HG03520 (cell line): ENCODE measurements at regions not wholly inside any gene's neighbourhood (a gene's known extent, or its start where the extent isn't known, plus 50 kb on each side); places are given as distances from the start of the nearest gene placed in this dataset.

ENCODE experiments used
- ATAC-seq: cut with Tn5 transposase; IDR thresholded peaks from one replicate; pipeline ENCODE4 v1.9.1; 2021; ENCODE audit warnings: mild to moderate bottlenecking, moderate library complexity; ENCODE audit not compliant: unreplicated experiment

GRCh38 chr18:53937037-53937436, 287.4 kb downstream of the MBD2 start:
- peak; percentile 56 for ATAC-seq

- ATAC-seq, result no peak
Observed at GRCh38 chr18:53935803-53936202, 288.7 kb downstream of the MBD2 start.

- no peak for ATAC-seq
Observed at GRCh38 chr18:53935399-53935798, 289.1 kb downstream of the MBD2 start.

- ATAC-seq, result no peak
Observed at GRCh38 chr18:53920312-53921075, 304.0 kb downstream of the MBD2 start.

- no peak for ATAC-seq
Observed at GRCh38 chr18:53918091-53918490, 306.4 kb downstream of the MBD2 start.

GRCh38 chr18:53911200-53911599, 313.3 kb downstream of the MBD2 start:
- ATAC-seq, result no peak

GRCh38 chr18:53909668-53910067, 314.8 kb downstream of the MBD2 start:
- ATAC-seq, result no peak

- ATAC-seq, result no peak
Observed at GRCh38 chr18:53907921-53908320, 316.5 kb downstream of the MBD2 start.

- ATAC-seq, result no peak
Observed at GRCh38 chr18:53906681-53907080, 317.8 kb downstream of the MBD2 start.

GRCh38 chr18:53894675-53895442, 329.6 kb downstream of the MBD2 start:
- ATAC-seq, result no peak

- no peak for ATAC-seq
Observed at GRCh38 chr18:53887447-53887846, 337.0 kb downstream of the MBD2 start.

GRCh38 chr18:53886058-53886457, 338.4 kb downstream of the MBD2 start:
- ATAC-seq, result no peak

- no peak for ATAC-seq
Observed at GRCh38 chr18:53883771-53884170, 340.7 kb downstream of the MBD2 start.

- ATAC-seq, result no peak
Observed at GRCh38 chr18:53874103-53874502, 350.4 kb downstream of the MBD2 start.

GRCh38 chr18:53864770-53865169, 359.7 kb downstream of the MBD2 start:
- ATAC-seq, result no peak

GRCh38 chr18:53862921-53863320, 361.5 kb downstream of the MBD2 start:
- no peak for ATAC-seq

GRCh38 chr18:53861185-53861584, 363.3 kb downstream of the MBD2 start:
- no peak for ATAC-seq

- ATAC-seq, result no peak
Observed at GRCh38 chr18:53859764-53860163, 364.7 kb downstream of the MBD2 start.

- ATAC-seq, result no peak
Observed at GRCh38 chr18:53850902-53851301, 373.6 kb downstream of the MBD2 start.

GRCh38 chr18:53843763-53844162, 380.7 kb downstream of the MBD2 start:
- ATAC-seq, result no peak

GRCh38 chr18:53843113-53843760, 381.2 kb downstream of the MBD2 start:
- no peak for ATAC-seq

- no peak for ATAC-seq
Observed at GRCh38 chr18:53838746-53839145, 385.7 kb downstream of the MBD2 start.
